Fibroblast of lung (primary cell): ENCODE measurements at regions not wholly inside any gene's neighbourhood (a gene's known extent, or its start where the extent isn't known, plus 50 kb on each side); places are given as distances from the start of the nearest gene placed in this dataset.

Source experiments
- EZH2 ChIP-seq: IDR thresholded peaks from 2 replicates; pipeline ENCODE4 v1.5.1; 2012; ENCODE audit warnings: low read length, control low read depth, mild to moderate bottlenecking; ENCODE audit errors: missing control alignments
- TF ChIP-seq, protein P1 (sequence below), 2 donors: IDR thresholded peaks in 1 of 2; conservative IDR thresholded peaks in 1 of 2; 1 replicate in 1 of 2; 2 replicates in 1 of 2; pipeline ENCODE4 v1.5.1; 2011 to 2012; ENCODE audit warnings: low read length in 2 of 2, control low read depth in 1 of 2, inconsistent platforms in 1 of 2, low read depth in 1 of 2, mild to moderate bottlenecking in 1 of 2

- TF ChIP-seq EZH2 = no peak
- TF ChIP-seq, protein P1, sequence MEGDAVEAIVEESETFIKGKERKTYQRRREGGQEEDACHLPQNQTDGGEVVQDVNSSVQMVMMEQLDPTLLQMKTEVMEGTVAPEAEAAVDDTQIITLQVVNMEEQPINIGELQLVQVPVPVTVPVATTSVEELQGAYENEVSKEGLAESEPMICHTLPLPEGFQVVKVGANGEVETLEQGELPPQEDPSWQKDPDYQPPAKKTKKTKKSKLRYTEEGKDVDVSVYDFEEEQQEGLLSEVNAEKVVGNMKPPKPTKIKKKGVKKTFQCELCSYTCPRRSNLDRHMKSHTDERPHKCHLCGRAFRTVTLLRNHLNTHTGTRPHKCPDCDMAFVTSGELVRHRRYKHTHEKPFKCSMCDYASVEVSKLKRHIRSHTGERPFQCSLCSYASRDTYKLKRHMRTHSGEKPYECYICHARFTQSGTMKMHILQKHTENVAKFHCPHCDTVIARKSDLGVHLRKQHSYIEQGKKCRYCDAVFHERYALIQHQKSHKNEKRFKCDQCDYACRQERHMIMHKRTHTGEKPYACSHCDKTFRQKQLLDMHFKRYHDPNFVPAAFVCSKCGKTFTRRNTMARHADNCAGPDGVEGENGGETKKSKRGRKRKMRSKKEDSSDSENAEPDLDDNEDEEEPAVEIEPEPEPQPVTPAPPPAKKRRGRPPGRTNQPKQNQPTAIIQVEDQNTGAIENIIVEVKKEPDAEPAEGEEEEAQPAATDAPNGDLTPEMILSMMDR (conservative IDR thresholded peaks at IDR 0.05 in 1 of 2, IDR thresholded peaks at IDR 0.05 in 1 of 2; ENCODE audit: low read depth in 1 of 2, low read length in 2 of 2) = no peak
Observed at GRCh38 chr2:118496467-118496866, 351.0 kb downstream of the EN1 start.
